Endothelial cell of umbilical vein (primary cell): ENCODE measurements at regions not wholly inside any gene's neighbourhood (a gene's known extent, or its start where the extent isn't known, plus 50 kb on each side); places are given as distances from the start of the nearest gene placed in this dataset.

Experiments used
- CTCF ChIP-seq, 2 donors: IDR thresholded peaks; 1 replicate in 1 of 2; 2 replicates in 1 of 2; pipeline ENCODE4 v1.5.1; 2011; ENCODE audit warnings: low read length in 2 of 2, mild to moderate bottlenecking in 2 of 2, moderate library complexity in 2 of 2, control low read depth in 1 of 2, inconsistent platforms in 1 of 2, low read depth in 1 of 2; ENCODE audit not compliant: insufficient read depth in 1 of 2; ENCODE audit errors: extremely low read depth in 1 of 2
- EZH2 ChIP-seq: IDR thresholded peaks from 2 replicates; pipeline ENCODE4 v1.6.1; 2012; ENCODE audit warnings: borderline replicate concordance, low read depth, mild to moderate bottlenecking, moderate library complexity, low read length, inconsistent platforms; ENCODE audit not compliant: severe bottlenecking
- FOS ChIP-seq: IDR thresholded peaks from 2 replicates; pipeline ENCODE4 v1.6.1; 2011; ENCODE audit warnings: mild to moderate bottlenecking, low read length, moderate library complexity, borderline replicate concordance; ENCODE audit not compliant: insufficient read depth
- GATA2 ChIP-seq: IDR thresholded peaks from 2 replicates; pipeline ENCODE4 v1.7.0; 2011; ENCODE audit warnings: low read depth, mild to moderate bottlenecking, moderate library complexity, mixed read lengths, low read length; ENCODE audit not compliant: insufficient read length, insufficient read depth
- MAX ChIP-seq: IDR thresholded peaks from 2 replicates; pipeline ENCODE4 v1.6.1; 2011; ENCODE audit not compliant: insufficient read depth, insufficient read length
- MYC ChIP-seq: IDR thresholded peaks from one replicate; pipeline ENCODE4 v1.6.1; 2011; ENCODE audit warnings: mild to moderate bottlenecking, low read depth, low read length
- POLR2A ChIP-seq: IDR thresholded peaks from 2 replicates; pipeline ENCODE4 v1.6.1; 2012; ENCODE audit warnings: low read depth, mild to moderate bottlenecking, control low read depth, low read length
- POLR2AphosphoS5 ChIP-seq: IDR thresholded peaks from 2 replicates; pipeline ENCODE4 v1.6.1; 2012; ENCODE audit warnings: low read depth, mild to moderate bottlenecking, control low read depth, low read length, moderate library complexity; ENCODE audit not compliant: insufficient read depth

- TF ChIP-seq CTCF (IDR thresholded peaks at IDR 0.05; ENCODE audit: extremely low read depth in 1 of 2, insufficient read depth in 1 of 2, low read depth in 1 of 2, low read length in 2 of 2), result no peak
- TF ChIP-seq POLR2A, result no peak
- TF ChIP-seq FOS, result no peak
- TF ChIP-seq EZH2, result no peak
- TF ChIP-seq POLR2AphosphoS5, result no peak
- TF ChIP-seq MYC, result no peak
- no peak for TF ChIP-seq MAX
- no peak for TF ChIP-seq GATA2
Measured at GRCh38 chrX:112477653-112478052, 202.1 kb downstream of the LHFPL1 start.
